ENCODE measurements at regions not wholly inside any gene's neighbourhood (a gene's known extent, or its start where the extent isn't known, plus 50 kb on each side); places are given as distances from the start of the nearest gene placed in this dataset.

DNA sequence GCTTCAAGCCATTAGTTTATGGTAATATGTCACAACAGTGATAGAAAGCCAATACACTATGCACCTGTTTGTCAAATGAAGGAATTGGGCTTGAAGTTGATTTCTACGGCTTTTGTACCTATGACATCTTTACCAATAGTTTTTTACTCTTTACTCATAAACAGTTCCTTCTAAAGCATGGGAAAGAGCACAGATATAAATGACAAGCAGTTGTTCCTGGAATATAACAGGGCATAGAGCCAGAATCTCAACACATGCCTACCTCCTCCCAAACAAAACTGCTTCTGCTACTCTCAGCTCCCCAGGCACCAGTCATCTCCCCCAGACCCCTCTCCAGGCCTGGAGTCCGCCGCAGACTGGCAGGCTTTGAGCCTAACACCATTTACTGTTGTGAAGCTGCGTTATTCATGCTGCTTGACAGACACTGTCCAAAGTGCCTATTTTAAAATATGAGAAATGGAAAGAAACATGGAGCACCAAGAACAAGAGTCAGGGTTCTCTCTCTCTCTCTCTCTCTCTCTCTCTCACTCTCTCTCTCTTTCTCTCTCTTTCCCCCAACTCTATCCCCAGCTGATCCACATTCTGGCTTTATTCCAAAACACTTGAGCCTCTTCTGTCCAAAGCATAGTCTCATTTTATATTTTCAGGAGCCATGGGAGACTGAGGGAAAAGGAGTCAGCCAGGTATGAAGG is 111.6 kb downstream of the ADRB2 start:
- TF ChIP-seq POLR2A (IDR thresholded peaks at IDR 0.05) (no peak), CTCF (IDR thresholded peaks at IDR 0.05) (no peak)
- no peak for DNase-seq
- Histone ChIP-seq H3K4me3 (no peak overlapping the region), H3K27ac (no peak overlapping the region), H3K27me3 (no peaks in the 10 kb centered on the region), H3K4me1 (peaks cover 0 to under 1% (median 0%) of the 10 kb centered on the region in 4 donors), H3K36me3 (no peaks in the 10 kb centered on the region), H3K9me3 (no peaks in the 10 kb centered on the region)

DNA sequence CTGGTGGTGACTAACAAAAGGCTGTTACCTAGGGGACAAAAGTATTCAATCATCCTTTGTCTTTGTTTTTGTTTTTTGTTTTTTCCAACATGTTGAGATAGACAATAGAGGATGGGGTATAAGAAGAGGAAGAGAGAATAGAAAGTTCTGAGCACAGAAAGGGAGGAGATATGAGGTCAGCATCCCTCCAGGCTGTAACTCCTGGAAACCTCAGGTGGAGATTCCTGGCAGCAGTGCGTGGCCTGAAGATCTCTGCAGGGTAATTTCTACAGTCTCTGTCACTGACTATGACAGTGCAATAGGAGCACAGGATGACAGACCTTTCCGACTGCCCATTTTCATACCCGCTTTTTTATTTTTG is 112.1 kb downstream of the ADRB2 start:
- no peaks in the 10 kb centered on the region for H3K27me3 ChIP-seq
- H3K9me3 ChIP-seq, result no peaks in the 10 kb centered on the region
- H3K36me3 ChIP-seq, result no peaks in the 10 kb centered on the region
- DNase-seq, result no peak
- no peak overlapping the region for H3K27ac ChIP-seq
- no peak overlapping the region for H3K4me3 ChIP-seq
- no peaks in the 10 kb centered on the region for H3K4me1 ChIP-seq
- TF ChIP-seq CTCF (IDR thresholded peaks at IDR 0.05), result no peak
- TF ChIP-seq POLR2A (IDR thresholded peaks at IDR 0.05), result no peak

DNA sequence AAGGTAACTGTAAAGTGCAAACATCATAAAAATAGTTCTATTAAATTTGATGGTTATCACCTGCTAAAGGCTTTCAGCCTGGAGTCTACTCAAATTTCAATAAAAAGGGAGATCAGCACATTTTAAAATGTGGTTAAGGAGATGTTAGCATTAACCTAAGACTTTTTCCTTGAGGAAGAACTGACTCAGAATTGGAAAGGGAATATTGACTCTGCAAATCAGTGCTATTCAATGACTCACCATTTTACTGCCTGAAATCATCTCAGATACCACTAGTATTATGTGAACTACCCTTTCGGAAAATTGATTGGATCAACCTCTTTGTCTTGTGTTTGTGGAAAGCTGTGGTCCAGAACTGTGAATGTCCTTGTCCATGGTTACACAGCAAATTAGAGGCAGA is 113.3 kb downstream of the ADRB2 start:
- H3K9me3 ChIP-seq, result no peaks in the 10 kb centered on the region
- no peaks in the 10 kb centered on the region for H3K36me3 ChIP-seq
- H3K4me3 ChIP-seq, result no peak overlapping the region
- H3K27me3 ChIP-seq, result no peaks in the 10 kb centered on the region
- no peak for TF ChIP-seq CTCF (IDR thresholded peaks at IDR 0.05)
- no peak for TF ChIP-seq POLR2A (IDR thresholded peaks at IDR 0.05)
- no peak overlapping the region for H3K27ac ChIP-seq
- no peak for DNase-seq
- H3K4me1 ChIP-seq, result no peaks in the 10 kb centered on the region

GRCh38 chr5:148941810-148942209 is 115.4 kb downstream of the ADRB2 start:
- H3K4me3 ChIP-seq, result no peak overlapping the region
- no peak overlapping the region for H3K27ac ChIP-seq
- no peaks in the 10 kb centered on the region for H3K27me3 ChIP-seq
- H3K9me3 ChIP-seq, result no peaks in the 10 kb centered on the region
- DNase-seq, result no peak
- no peaks in the 10 kb centered on the region for H3K4me1 ChIP-seq
- TF ChIP-seq POLR2A (IDR thresholded peaks at IDR 0.05) (no peak), CTCF (IDR thresholded peaks at IDR 0.05) (no peak)
- no peaks in the 10 kb centered on the region for H3K36me3 ChIP-seq

- Histone ChIP-seq H3K27ac (peak overlapping the region in 1 of 4 donors; percentile 46), H3K9me3 (no peaks in the 10 kb centered on the region), H3K4me1 (no peaks in the 10 kb centered on the region), H3K27me3 (no peaks in the 10 kb centered on the region), H3K36me3 (no peaks in the 10 kb centered on the region), H3K4me3 (no peak overlapping the region)
- no peak for DNase-seq
- TF ChIP-seq CTCF (IDR thresholded peaks at IDR 0.05), result no peak
- no peak for TF ChIP-seq POLR2A (IDR thresholded peaks at IDR 0.05)
Measured at GRCh38 chr5:148949841-148950470, 112.9 kb downstream of the SH3TC2 start.
